OCI-LY7 (cell line): ENCODE measurements at regions not wholly inside any gene's neighbourhood (a gene's known extent, or its start where the extent isn't known, plus 50 kb on each side); places are given as distances from the start of the nearest gene placed in this dataset.

ENCODE experiments used
- BruUV-seq: library from RNA; stranded (reverse); fragments of 400-500 nt; replicated peaks from 2 replicates; lab custom pipeline; 2021; lab: Mats Ljungman, UMichigan
- CTCF ChIA-PET: fragments of 300-600 bp; sonication (Branson Sonifier 250); formaldehyde crosslinking; loops from one replicate; lab custom pipeline; 2022; ENCODE audit warnings: antibody characterized with exemption; ENCODE audit not compliant: unreplicated experiment; lab: Charles Lee
- POLR2A ChIA-PET: fragments of 300-600 bp; sonication (Branson Sonifier 250); formaldehyde crosslinking; loops from one replicate; lab custom pipeline; 2022; ENCODE audit warnings: antibody characterized with exemption; lab: Charles Lee
- DNase-seq: peaks from one replicate; pipeline ENCODE4 v3.0.0-alpha.2; 2015; ENCODE audit warnings: low spot score
- H2AFZ ChIP-seq: fragments of 200-600 bp; sonication (generic), shearing (Covaris generic); 2 replicates; pipeline ENCODE4 v1.6.1; 2014; ENCODE audit warnings: mild to moderate bottlenecking, antibody characterized with exemption, low read length, moderate library complexity
- H3K27ac ChIP-seq: fragments of 200-600 bp; sonication (generic); 2 replicates; pipeline ENCODE4 v1.5.1; 2014; ENCODE audit warnings: mixed run types, low read depth, mild to moderate bottlenecking, moderate library complexity, low read length, inconsistent platforms; ENCODE audit not compliant: poor library complexity, severe bottlenecking
- H3K36me3 ChIP-seq: fragments of 200-600 bp; sonication (generic); 2 replicates; pipeline ENCODE4 v1.6.1; 2014; ENCODE audit warnings: mild to moderate bottlenecking, antibody characterized with exemption, low read length, moderate library complexity, mixed read lengths; ENCODE audit not compliant: insufficient read depth
- H3K4me1 ChIP-seq: fragments of 200-600 bp; sonication (generic); 2 replicates; pipeline ENCODE4 v1.5.1; 2014; ENCODE audit warnings: mild to moderate bottlenecking, low read length; ENCODE audit not compliant: insufficient read depth, poor library complexity, severe bottlenecking
- H3K4me2 ChIP-seq: fragments of 200-600 bp; sonication (generic); 2 replicates; pipeline ENCODE4 v1.6.1; 2014; ENCODE audit warnings: mild to moderate bottlenecking, low read length
- H3K4me3 ChIP-seq: fragments of 200-600 bp; sonication (generic); 2 replicates; pipeline ENCODE4 v1.5.1; 2014; ENCODE audit warnings: mild to moderate bottlenecking, low read depth, low read length; ENCODE audit not compliant: poor library complexity, severe bottlenecking
- H3K79me2 ChIP-seq: fragments of 200-600 bp; sonication (generic); 2 replicates; pipeline ENCODE4 v1.6.1; 2016; ENCODE audit warnings: low read depth, mild to moderate bottlenecking, low read length, moderate library complexity, mixed read lengths; ENCODE audit not compliant: insufficient read depth
- H3K9me2 ChIP-seq: fragments of 200-600 bp; sonication (generic); 2 replicates; pipeline ENCODE4 v1.6.1; 2016; ENCODE audit warnings: mild to moderate bottlenecking, low read length, mixed read lengths; ENCODE audit not compliant: insufficient read depth
- H3K9me3 ChIP-seq: fragments of 200-600 bp; sonication (generic); 2 replicates; pipeline ENCODE4 v1.6.1; 2014; ENCODE audit warnings: mild to moderate bottlenecking, mixed run types, low read length, mixed read lengths
- H4K20me1 ChIP-seq: fragments of 200-600 bp; sonication (generic); 2 replicates; pipeline ENCODE4 v1.6.1; 2014; ENCODE audit warnings: mild to moderate bottlenecking, antibody characterized with exemption, low read length, moderate library complexity, mixed read lengths; ENCODE audit not compliant: insufficient read depth
- CTCF ChIP-seq: fragments of 200-600 bp; sonication (generic); conservative IDR thresholded peaks from 2 replicates; pipeline ENCODE4 v1.5.1; 2014; ENCODE audit warnings: mild to moderate bottlenecking, antibody characterized with exemption, low read length, moderate library complexity, mixed read lengths
- EZH2phosphoT487 ChIP-seq: fragments of 200-600 bp; sonication (generic); IDR thresholded peaks from 2 replicates; pipeline ENCODE4 v1.6.1; 2018; ENCODE audit warnings: low read depth, borderline replicate concordance, mild to moderate bottlenecking, mixed run types, antibody characterized with exemption, low read length, moderate library complexity, mixed read lengths
- intact Hi-C: fragments of 100-400 bp; cut with micrococcal nuclease; formaldehyde crosslinking; loops from one replicate; pipeline ENCODE4 v1.10.0; 2022; ENCODE audit not compliant: unreplicated experiment

GRCh38 chr2:120858361-120859106, 122.9 kb downstream of the GLI2 start:
- Histone ChIP-seq H3K9me3 (no peaks in the 10 kb centered on the region), H3K79me2 (no peaks in the 10 kb centered on the region), H3K36me3 (no peaks in the 10 kb centered on the region), H3K9me2 (no peaks in the 10 kb centered on the region), H3K4me2 (no peak overlapping the region), H3K4me3 (no peak overlapping the region), H3K4me1 (no peaks in the 10 kb centered on the region), H4K20me1 (no peaks in the 10 kb centered on the region), H2AFZ (no peak overlapping the region), H3K27ac (no peak overlapping the region)
- DNase-seq, result no peak
- CTCF ChIA-PET, result no interaction called here
- BruUV-seq, result no TSS peak
- no peak for TF ChIP-seq CTCF
- TF ChIP-seq EZH2phosphoT487, result no peak
- POLR2A ChIA-PET, result no interaction called here
- intact Hi-C loops, result no loop called here

- H3K4me3 ChIP-seq, result no peak overlapping the region
- H3K4me1 ChIP-seq, result no peaks in the 10 kb centered on the region
- H3K79me2 ChIP-seq, result no peaks in the 10 kb centered on the region
- DNase-seq, result no peak
- TF ChIP-seq CTCF, result no peak
- no peak for TF ChIP-seq EZH2phosphoT487
- H2AFZ ChIP-seq, result no peak overlapping the region
- no peak overlapping the region for H3K4me2 ChIP-seq
- H3K27ac ChIP-seq, result no peak overlapping the region
- H4K20me1 ChIP-seq, result no peaks in the 10 kb centered on the region
- no peaks in the 10 kb centered on the region for H3K9me2 ChIP-seq
- BruUV-seq, result no TSS peak
- intact Hi-C loops, result no loop called here
- ChIA-PET POLR2A (interaction anchor here (0.7 kb wide), 1 partner anchor 477 kb away, joined by 3 read pairs; no protein-coding TSS in a partner anchor), CTCF (no interaction called here)
- no peaks in the 10 kb centered on the region for H3K36me3 ChIP-seq
- H3K9me3 ChIP-seq, result no peaks in the 10 kb centered on the region
Observed at GRCh38 chr2:120859128-120859527, 123.5 kb downstream of the GLI2 start.
